IMR-90 (cell line): ENCODE measurements at regions not wholly inside any gene's neighbourhood (a gene's known extent, or its start where the extent isn't known, plus 50 kb on each side); places are given as distances from the start of the nearest gene placed in this dataset.
"Not testable (repeated sequence)": the region's sequence is repeated elsewhere in the genome, so short reads cannot be mapped to it uniquely, and the experiment has no call there.

Source experiments
- ATAC-seq: fragments of 200-7000 bp; cut with Tn5 transposase; 2 replicates; pipeline ENCODE4 v1.9.1; 2020; ENCODE audit warnings: low read depth, mild to moderate bottlenecking, moderate library complexity
- BruUV-seq: library from RNA; stranded (reverse); fragments of 400-500 nt; replicated peaks from 2 replicates; lab custom pipeline; 2021; lab: Mats Ljungman, UMichigan
- CTCF ChIA-PET: fragments of 300-600 bp; formaldehyde crosslinking; extraction: SDS; loops from one replicate; lab custom pipeline; 2021; ENCODE audit warnings: antibody characterized with exemption; lab: Yijun Ruan, JAX
- POLR2A ChIA-PET: fragments of 300-600 bp; sonication (Branson Sonifier 250); formaldehyde crosslinking; loops from one replicate; lab custom pipeline; 2022; ENCODE audit warnings: antibody characterized with exemption; ENCODE audit not compliant: unreplicated experiment; lab: Charles Lee
- DNase-seq: peaks from one replicate; pipeline ENCODE4 v3.0.0; 2013
- H2AFZ ChIP-seq: replicated peaks from 2 replicates; pipeline ENCODE3; 2013; ENCODE audit warnings: low read length, mild to moderate bottlenecking; ENCODE audit not compliant: poor library complexity
- H2AK5ac ChIP-seq: 2 replicates; pipeline ENCODE4 v1.6.1; 2013; ENCODE audit warnings: low read depth, low read length, inconsistent platforms
- H2AK9ac ChIP-seq: replicated peaks from 2 replicates; pipeline ENCODE3; 2013; ENCODE audit warnings: mild to moderate bottlenecking, low read depth, low read length, moderate library complexity; ENCODE audit not compliant: poor library complexity
- H2BK120ac ChIP-seq: 2 replicates; pipeline ENCODE4 v1.6.1; 2013; ENCODE audit warnings: low read depth, low read length, inconsistent platforms
- H2BK15ac ChIP-seq: 3 replicates; pipeline ENCODE4 v1.6.1; 2013; ENCODE audit warnings: low read depth, low read length, inconsistent platforms
- H2BK20ac ChIP-seq: 2 replicates; pipeline ENCODE4 v1.6.1; 2013; ENCODE audit warnings: low read depth, mild to moderate bottlenecking, inconsistent platforms, low read length, moderate library complexity
- H2BK5ac ChIP-seq: 2 replicates; pipeline ENCODE4 v1.6.1; 2013; ENCODE audit warnings: mild to moderate bottlenecking, low read depth, low read length, inconsistent platforms; ENCODE audit not compliant: poor library complexity, severe bottlenecking
- H3K14ac ChIP-seq: replicated peaks from 2 replicates; pipeline ENCODE4 v1.6.1; 2013; ENCODE audit warnings: low read depth, low read length, inconsistent platforms
- H3K18ac ChIP-seq: 2 replicates; pipeline ENCODE4 v1.6.1; 2013; ENCODE audit warnings: low read depth, low read length, control low read depth
- H3K23ac ChIP-seq: 2 replicates; pipeline ENCODE4 v1.6.1; 2013; ENCODE audit warnings: low read depth, low read length, inconsistent platforms
- H3K27ac ChIP-seq: 2 replicates; pipeline ENCODE4 v1.5.1; 2013; ENCODE audit warnings: mild to moderate bottlenecking, control low read depth, low read length; ENCODE audit not compliant: insufficient read depth
- H3K27me3 ChIP-seq: 2 replicates; pipeline ENCODE4 v1.6.1; 2013; ENCODE audit warnings: low read length; ENCODE audit not compliant: control insufficient read depth, insufficient read depth
- H3K36me3 ChIP-seq: 2 replicates; pipeline ENCODE4 v1.6.1; 2013; ENCODE audit warnings: low read length, mixed read lengths; ENCODE audit not compliant: control insufficient read depth, insufficient read depth
- H3K4ac ChIP-seq: 2 replicates; pipeline ENCODE4 v1.6.1; 2013; ENCODE audit warnings: low read depth, low read length, inconsistent platforms
- H3K4me1 ChIP-seq: 2 replicates; pipeline ENCODE4 v1.6.1; 2013; ENCODE audit warnings: low read length, mixed read lengths; ENCODE audit not compliant: control insufficient read depth, insufficient read depth
- H3K4me2 ChIP-seq: 2 replicates; pipeline ENCODE4 v1.6.1; 2013; ENCODE audit warnings: low read depth, mild to moderate bottlenecking, control low read depth, low read length, moderate library complexity
- H3K4me3 ChIP-seq: 2 replicates; pipeline ENCODE4 v1.5.1; 2013; ENCODE audit warnings: low read depth, mild to moderate bottlenecking, control low read depth, low read length, moderate library complexity; ENCODE audit not compliant: insufficient read depth
- H3K56ac ChIP-seq: 2 replicates; pipeline ENCODE4 v1.6.1; 2013; ENCODE audit warnings: low read length, inconsistent platforms; ENCODE audit not compliant: insufficient read depth; ENCODE audit errors: extremely low read depth
- H3K79me1 ChIP-seq, 2 experiments: 2 replicates each; pipeline ENCODE4 v1.6.1; 2013; ENCODE audit warnings: low read length in 2 of 2, inconsistent platforms in 1 of 2, low read depth in 1 of 2
- H3K9ac ChIP-seq: 2 replicates; pipeline ENCODE4 v1.6.1; 2013; ENCODE audit warnings: low read depth, low read length, control low read depth
- H3K9me1 ChIP-seq: 2 replicates; pipeline ENCODE4 v1.6.1; 2013; ENCODE audit warnings: low read length, inconsistent platforms; ENCODE audit not compliant: insufficient read depth
- H3K9me3 ChIP-seq: 2 replicates; pipeline ENCODE4 v1.6.1; 2013; ENCODE audit warnings: low read length; ENCODE audit not compliant: control insufficient read depth, insufficient read depth
- H4K20me1 ChIP-seq: 2 replicates; pipeline ENCODE4 v1.6.1; 2013; ENCODE audit warnings: low read length, inconsistent platforms; ENCODE audit not compliant: insufficient read depth
- H4K5ac ChIP-seq: 2 replicates; pipeline ENCODE4 v1.6.1; 2013; ENCODE audit warnings: mild to moderate bottlenecking, low read depth, low read length, control low read depth
- H4K8ac ChIP-seq, 2 experiments: 2 replicates each; pipeline ENCODE4 v1.6.1; 2013; ENCODE audit warnings: low read depth in 2 of 2, low read length in 2 of 2, control low read depth in 1 of 2, inconsistent platforms in 1 of 2
- H4K91ac ChIP-seq: 2 replicates; pipeline ENCODE4 v1.6.1; 2013; ENCODE audit warnings: low read depth, low read length, inconsistent platforms; ENCODE audit not compliant: insufficient read depth
- WGBS, 2 experiments: methylation state at CpG; one replicate each; pipeline versions ENCODE4 v1.1.5 to v1.1.7; 2013; ENCODE audit warnings: missing lambda C conversion rate in 2 of 2; ENCODE audit not compliant: insufficient read length in 1 of 2; ENCODE audit errors: extremely low coverage in 2 of 2; 5-methylcytosine and 5-hydroxymethylcytosine counted together
- dilution Hi-C: fragments of 300-500 bp; cut with HindIII; formaldehyde crosslinking; loops from one replicate; pipeline ENCODE4 v1.14.3; 2018; ENCODE audit warnings: low sequenced_read_pairs; ENCODE audit not compliant: unreplicated experiment
- in situ Hi-C: fragments of 300-500 bp; cut with MboI; formaldehyde crosslinking; loops from 3 replicates; pipeline ENCODE4 v1.14.3; 2019; ENCODE audit warnings: low sequenced_read_pairs, inconsistent platforms, mixed read lengths
- intact Hi-C: fragments of 100-400 bp; cut with micrococcal nuclease; formaldehyde crosslinking; loops from 2 replicates; pipeline ENCODE4 v1.10.0; 2022

GRCh38 chr14:105703044-105703665, 176.8 kb downstream of the TMEM121 start:
- WGBS, 2 experiments = 14% methylated on average over 5 of the region's 8 CpGs; no CpG with 5 or more reads in 1 of the 2 experiments
- in situ Hi-C loops, H2BK20ac ChIP-seq: not testable (repeated sequence)

GRCh38 chr14:105704091-105704490, 177.7 kb downstream of the TMEM121 start:
- BruUV-seq, CTCF ChIA-PET, DNase-seq, H3K14ac ChIP-seq, H2AK9ac ChIP-seq, ATAC-seq, H2BK15ac ChIP-seq, dilution Hi-C loops, intact Hi-C loops, H2AK5ac ChIP-seq, in situ Hi-C loops, H4K91ac ChIP-seq, H4K5ac ChIP-seq, H3K9ac ChIP-seq, H2AFZ ChIP-seq, H3K79me1 ChIP-seq, H3K4me2 ChIP-seq, H3K27me3 ChIP-seq, H3K9me1 ChIP-seq, H3K23ac ChIP-seq, H4K8ac ChIP-seq, H3K4ac ChIP-seq, H3K36me3 ChIP-seq, H3K18ac ChIP-seq, H2BK20ac ChIP-seq, H4K20me1 ChIP-seq, H3K27ac ChIP-seq, H3K56ac ChIP-seq, H3K4me3 ChIP-seq, H3K4me1 ChIP-seq, H2BK5ac ChIP-seq, POLR2A ChIA-PET, H2BK120ac ChIP-seq: not testable (repeated sequence)
- WGBS, 2 experiments = no CpG with 5 or more reads among the region's 10 CpGs
- peaks cover 18% of the 10 kb centered on the region for H3K9me3 ChIP-seq

More at GRCh38 chr14:105703044-105703665, 176.8 kb downstream of the TMEM121 start:
- dilution Hi-C loops, H3K79me1 ChIP-seq, H3K4me1 ChIP-seq, H3K18ac ChIP-seq, H2BK120ac ChIP-seq, H3K4ac ChIP-seq, H4K8ac ChIP-seq, BruUV-seq, H4K91ac ChIP-seq, H2AK5ac ChIP-seq, H3K4me2 ChIP-seq, H3K56ac ChIP-seq, H4K5ac ChIP-seq, CTCF ChIA-PET, H3K27ac ChIP-seq, H2AFZ ChIP-seq, H3K4me3 ChIP-seq, H2AK9ac ChIP-seq, H3K36me3 ChIP-seq, H3K27me3 ChIP-seq, H3K23ac ChIP-seq, H3K9ac ChIP-seq, H2BK15ac ChIP-seq, intact Hi-C loops, ATAC-seq, H4K20me1 ChIP-seq, H3K14ac ChIP-seq, DNase-seq, POLR2A ChIA-PET, H3K9me1 ChIP-seq, H2BK5ac ChIP-seq: not testable (repeated sequence)
- peaks cover 13% of the 10 kb centered on the region for H3K9me3 ChIP-seq
